OCI-LY7 (cell line): ENCODE measurements at regions not wholly inside any gene's neighbourhood (a gene's known extent, or its start where the extent isn't known, plus 50 kb on each side); places are given as distances from the start of the nearest gene placed in this dataset.

ENCODE experiments used
- BruUV-seq: library from RNA; stranded (reverse); fragments of 400-500 nt; replicated peaks from 2 replicates; lab custom pipeline; 2021; lab: Mats Ljungman, UMichigan
- CTCF ChIA-PET: fragments of 300-600 bp; sonication (Branson Sonifier 250); formaldehyde crosslinking; loops from one replicate; lab custom pipeline; 2022; ENCODE audit warnings: antibody characterized with exemption; ENCODE audit not compliant: unreplicated experiment; lab: Charles Lee
- POLR2A ChIA-PET: fragments of 300-600 bp; sonication (Branson Sonifier 250); formaldehyde crosslinking; loops from one replicate; lab custom pipeline; 2022; ENCODE audit warnings: antibody characterized with exemption; lab: Charles Lee
- DNase-seq: peaks from one replicate; pipeline ENCODE4 v3.0.0-alpha.2; 2015; ENCODE audit warnings: low spot score
- H2AFZ ChIP-seq: fragments of 200-600 bp; sonication (generic), shearing (Covaris generic); 2 replicates; pipeline ENCODE4 v1.6.1; 2014; ENCODE audit warnings: mild to moderate bottlenecking, antibody characterized with exemption, low read length, moderate library complexity
- H3K27ac ChIP-seq: fragments of 200-600 bp; sonication (generic); 2 replicates; pipeline ENCODE4 v1.5.1; 2014; ENCODE audit warnings: mixed run types, low read depth, mild to moderate bottlenecking, moderate library complexity, low read length, inconsistent platforms; ENCODE audit not compliant: poor library complexity, severe bottlenecking
- H3K36me3 ChIP-seq: fragments of 200-600 bp; sonication (generic); 2 replicates; pipeline ENCODE4 v1.6.1; 2014; ENCODE audit warnings: mild to moderate bottlenecking, antibody characterized with exemption, low read length, moderate library complexity, mixed read lengths; ENCODE audit not compliant: insufficient read depth
- H3K4me1 ChIP-seq: fragments of 200-600 bp; sonication (generic); 2 replicates; pipeline ENCODE4 v1.5.1; 2014; ENCODE audit warnings: mild to moderate bottlenecking, low read length; ENCODE audit not compliant: insufficient read depth, poor library complexity, severe bottlenecking
- H3K4me2 ChIP-seq: fragments of 200-600 bp; sonication (generic); 2 replicates; pipeline ENCODE4 v1.6.1; 2014; ENCODE audit warnings: mild to moderate bottlenecking, low read length
- H3K4me3 ChIP-seq: fragments of 200-600 bp; sonication (generic); 2 replicates; pipeline ENCODE4 v1.5.1; 2014; ENCODE audit warnings: mild to moderate bottlenecking, low read depth, low read length; ENCODE audit not compliant: poor library complexity, severe bottlenecking
- H3K79me2 ChIP-seq: fragments of 200-600 bp; sonication (generic); 2 replicates; pipeline ENCODE4 v1.6.1; 2016; ENCODE audit warnings: low read depth, mild to moderate bottlenecking, low read length, moderate library complexity, mixed read lengths; ENCODE audit not compliant: insufficient read depth
- H3K9me2 ChIP-seq: fragments of 200-600 bp; sonication (generic); 2 replicates; pipeline ENCODE4 v1.6.1; 2016; ENCODE audit warnings: mild to moderate bottlenecking, low read length, mixed read lengths; ENCODE audit not compliant: insufficient read depth
- H3K9me3 ChIP-seq: fragments of 200-600 bp; sonication (generic); 2 replicates; pipeline ENCODE4 v1.6.1; 2014; ENCODE audit warnings: mild to moderate bottlenecking, mixed run types, low read length, mixed read lengths
- H4K20me1 ChIP-seq: fragments of 200-600 bp; sonication (generic); 2 replicates; pipeline ENCODE4 v1.6.1; 2014; ENCODE audit warnings: mild to moderate bottlenecking, antibody characterized with exemption, low read length, moderate library complexity, mixed read lengths; ENCODE audit not compliant: insufficient read depth
- EZH2phosphoT487 ChIP-seq: fragments of 200-600 bp; sonication (generic); IDR thresholded peaks from 2 replicates; pipeline ENCODE4 v1.6.1; 2018; ENCODE audit warnings: low read depth, borderline replicate concordance, mild to moderate bottlenecking, mixed run types, antibody characterized with exemption, low read length, moderate library complexity, mixed read lengths
- intact Hi-C: fragments of 100-400 bp; cut with micrococcal nuclease; formaldehyde crosslinking; loops from one replicate; pipeline ENCODE4 v1.10.0; 2022; ENCODE audit not compliant: unreplicated experiment
- TF ChIP-seq, protein P1 (sequence below): fragments of 200-600 bp; sonication (generic); conservative IDR thresholded peaks from 2 replicates; pipeline ENCODE4 v1.5.1; 2014; ENCODE audit warnings: mild to moderate bottlenecking, antibody characterized with exemption, low read length, moderate library complexity, mixed read lengths

DNA sequence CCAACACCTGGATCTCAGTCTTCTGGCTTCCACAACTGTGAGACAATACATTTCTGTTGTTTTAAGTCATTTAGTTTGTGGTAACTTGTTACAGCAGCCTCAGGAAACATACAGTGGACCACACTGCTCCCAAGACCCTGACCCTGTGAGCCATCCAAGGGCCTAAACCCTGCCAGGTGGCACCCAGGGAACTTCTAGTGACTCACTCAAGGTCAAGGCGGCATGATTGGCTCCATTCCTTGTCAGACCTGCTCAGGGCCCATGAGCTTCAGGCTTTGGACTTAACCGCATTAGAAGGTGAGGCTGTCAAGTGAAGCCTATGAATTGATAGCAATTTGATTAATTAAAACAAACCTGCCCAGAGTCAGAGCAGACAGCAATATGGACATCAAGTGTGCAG, 165.7 kb upstream of the MAMLD1 start:
- TF ChIP-seq, protein P1, sequence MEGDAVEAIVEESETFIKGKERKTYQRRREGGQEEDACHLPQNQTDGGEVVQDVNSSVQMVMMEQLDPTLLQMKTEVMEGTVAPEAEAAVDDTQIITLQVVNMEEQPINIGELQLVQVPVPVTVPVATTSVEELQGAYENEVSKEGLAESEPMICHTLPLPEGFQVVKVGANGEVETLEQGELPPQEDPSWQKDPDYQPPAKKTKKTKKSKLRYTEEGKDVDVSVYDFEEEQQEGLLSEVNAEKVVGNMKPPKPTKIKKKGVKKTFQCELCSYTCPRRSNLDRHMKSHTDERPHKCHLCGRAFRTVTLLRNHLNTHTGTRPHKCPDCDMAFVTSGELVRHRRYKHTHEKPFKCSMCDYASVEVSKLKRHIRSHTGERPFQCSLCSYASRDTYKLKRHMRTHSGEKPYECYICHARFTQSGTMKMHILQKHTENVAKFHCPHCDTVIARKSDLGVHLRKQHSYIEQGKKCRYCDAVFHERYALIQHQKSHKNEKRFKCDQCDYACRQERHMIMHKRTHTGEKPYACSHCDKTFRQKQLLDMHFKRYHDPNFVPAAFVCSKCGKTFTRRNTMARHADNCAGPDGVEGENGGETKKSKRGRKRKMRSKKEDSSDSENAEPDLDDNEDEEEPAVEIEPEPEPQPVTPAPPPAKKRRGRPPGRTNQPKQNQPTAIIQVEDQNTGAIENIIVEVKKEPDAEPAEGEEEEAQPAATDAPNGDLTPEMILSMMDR: no peak
- TF ChIP-seq EZH2phosphoT487: no peak
- ChIA-PET POLR2A (interaction anchor here (0.6 kb wide), 1 partner anchor 15 kb away, joined by 4 read pairs; no protein-coding TSS in a partner anchor), CTCF (no interaction called here)
- no peak for DNase-seq
- Histone ChIP-seq H3K4me3 (no peak overlapping the region), H3K9me3 (no peaks in the 10 kb centered on the region), H3K27ac (no peak overlapping the region), H3K79me2 (no peaks in the 10 kb centered on the region), H2AFZ (no peak overlapping the region), H3K9me2 (no peaks in the 10 kb centered on the region), H3K36me3 (no peaks in the 10 kb centered on the region), H3K4me1 (no peaks in the 10 kb centered on the region), H3K4me2 (no peak overlapping the region), H4K20me1 (no peaks in the 10 kb centered on the region)
- intact Hi-C loops: no loop called here
- no TSS peak for BruUV-seq

DNA sequence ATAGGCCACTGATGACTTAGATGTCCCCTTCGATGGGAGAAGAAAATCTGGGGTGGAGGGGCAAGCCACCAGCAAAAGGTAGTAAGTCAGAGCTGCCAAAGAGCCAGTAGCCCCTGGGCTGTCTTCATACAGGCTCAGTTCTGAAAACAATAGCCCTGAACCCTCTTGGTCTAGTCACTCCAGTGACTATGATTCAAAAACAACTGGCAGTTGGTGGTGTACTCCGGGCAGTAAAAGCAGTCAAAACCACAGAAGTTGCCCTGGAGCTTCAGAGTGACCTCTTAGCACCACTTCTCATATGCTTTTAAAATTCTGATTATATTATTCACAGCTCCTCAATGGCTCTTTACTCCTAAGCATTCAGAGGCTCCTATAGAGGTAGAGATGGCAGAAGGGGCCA, 164.3 kb upstream of the MAMLD1 start:
- intact Hi-C loops: no loop called here
- no peak overlapping the region for H3K27ac ChIP-seq
- ChIA-PET POLR2A (no interaction called here), CTCF (no interaction called here)
- H3K4me1 ChIP-seq: no peaks in the 10 kb centered on the region
- no peak for TF ChIP-seq EZH2phosphoT487
- TF ChIP-seq, protein P1: no peak
- H3K36me3 ChIP-seq: no peaks in the 10 kb centered on the region
- no peaks in the 10 kb centered on the region for H4K20me1 ChIP-seq
- no peak for DNase-seq
- H3K79me2 ChIP-seq: no peaks in the 10 kb centered on the region
- H3K9me2 ChIP-seq: no peaks in the 10 kb centered on the region
- no peak overlapping the region for H2AFZ ChIP-seq
- H3K9me3 ChIP-seq: no peaks in the 10 kb centered on the region
- no peak overlapping the region for H3K4me2 ChIP-seq
- no peak overlapping the region for H3K4me3 ChIP-seq
- no TSS peak for BruUV-seq

DNA sequence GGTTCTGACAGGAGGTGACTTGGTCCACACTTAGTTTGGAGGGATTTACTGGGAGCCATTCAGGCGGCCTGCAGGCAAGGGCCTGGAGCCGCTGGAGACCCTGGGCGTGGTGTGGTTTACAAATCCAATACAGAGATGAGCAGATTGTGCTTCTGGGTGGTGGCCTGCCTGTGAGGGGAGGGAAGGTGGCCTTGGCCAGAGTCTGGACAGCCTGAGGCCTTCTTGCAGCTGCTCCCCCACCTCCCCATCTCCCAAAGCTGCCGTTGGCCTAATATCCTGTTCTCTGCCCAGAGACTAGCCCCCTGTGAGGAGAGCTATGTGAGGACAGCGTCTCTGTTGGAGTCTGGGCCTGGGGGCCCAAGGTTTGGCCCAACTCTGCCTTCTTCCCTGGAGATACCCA, 163.9 kb upstream of the MAMLD1 start:
- BruUV-seq: no TSS peak

More for the DNA sequence above, 163.9 kb upstream of the MAMLD1 start:
- Histone ChIP-seq H3K36me3 (no peaks in the 10 kb centered on the region), H3K4me1 (no peaks in the 10 kb centered on the region), H3K27ac (no peak overlapping the region), H3K4me2 (no peak overlapping the region), H3K9me3 (no peaks in the 10 kb centered on the region), H2AFZ (no peak overlapping the region), H3K4me3 (no peak overlapping the region), H3K9me2 (no peaks in the 10 kb centered on the region), H4K20me1 (no peaks in the 10 kb centered on the region), H3K79me2 (no peaks in the 10 kb centered on the region)
- intact Hi-C loops: no loop called here
- TF ChIP-seq EZH2phosphoT487: no peak
- TF ChIP-seq, protein P1: no peak
- POLR2A ChIA-PET: no interaction called here
- DNase-seq: no peak
- CTCF ChIA-PET: no interaction called here
